ENCODE measurements at regions not wholly inside any gene's neighbourhood (a gene's known extent, or its start where the extent isn't known, plus 50 kb on each side); places are given as distances from the start of the nearest gene placed in this dataset.
"Not testable (repeated sequence)": the region's sequence is repeated elsewhere in the genome, so short reads cannot be mapped to it uniquely, and the experiment has no call there.

DNA sequence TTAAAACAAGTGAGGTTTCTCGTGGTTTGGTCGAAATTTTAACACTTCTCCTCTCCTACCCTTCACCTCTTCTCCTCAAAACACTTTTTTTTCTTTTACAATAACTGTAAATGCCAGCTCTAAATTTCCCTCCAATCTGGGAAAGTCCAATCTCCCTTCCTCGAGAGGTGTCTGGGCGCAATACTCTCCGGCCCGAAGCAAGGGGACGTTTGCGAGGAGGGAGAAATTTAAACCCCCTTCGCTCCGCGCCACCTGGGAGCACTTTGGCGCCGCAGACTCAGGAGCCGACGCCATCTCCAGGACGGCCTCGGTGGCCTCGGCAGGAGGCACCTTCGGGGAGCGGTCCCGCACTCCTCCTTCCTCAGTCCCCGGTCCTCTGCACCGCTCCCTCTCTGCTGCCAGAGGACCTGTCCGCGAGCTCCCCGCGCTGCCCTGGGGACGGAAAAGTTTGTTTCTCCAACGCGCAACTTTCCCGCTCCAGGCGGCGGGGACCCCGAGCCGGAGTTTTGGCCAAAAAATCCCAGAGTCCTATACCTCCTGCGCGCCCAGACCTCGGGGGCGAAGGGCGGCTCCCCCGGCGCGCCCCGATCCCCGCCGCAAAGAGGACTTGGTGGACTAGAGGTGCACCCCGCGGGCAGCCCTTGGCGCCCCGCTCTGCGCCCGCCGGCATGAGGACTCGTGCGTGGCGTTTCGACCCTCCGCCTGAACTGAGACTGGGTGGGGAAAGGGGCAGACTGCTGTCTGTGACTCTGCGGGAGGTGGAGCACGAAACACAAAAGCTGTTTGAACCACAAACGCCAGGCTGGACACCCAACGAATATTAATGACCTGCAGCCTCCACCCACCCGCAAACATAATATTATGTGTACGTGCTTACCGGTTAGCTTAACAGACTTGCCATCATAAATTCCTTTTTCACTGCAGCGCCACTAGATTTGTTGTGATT, 95.2 kb upstream of the HMGA2 start:
- DNase-seq (ENCODE audit: low spot score) = peak; percentile 3

DNA sequence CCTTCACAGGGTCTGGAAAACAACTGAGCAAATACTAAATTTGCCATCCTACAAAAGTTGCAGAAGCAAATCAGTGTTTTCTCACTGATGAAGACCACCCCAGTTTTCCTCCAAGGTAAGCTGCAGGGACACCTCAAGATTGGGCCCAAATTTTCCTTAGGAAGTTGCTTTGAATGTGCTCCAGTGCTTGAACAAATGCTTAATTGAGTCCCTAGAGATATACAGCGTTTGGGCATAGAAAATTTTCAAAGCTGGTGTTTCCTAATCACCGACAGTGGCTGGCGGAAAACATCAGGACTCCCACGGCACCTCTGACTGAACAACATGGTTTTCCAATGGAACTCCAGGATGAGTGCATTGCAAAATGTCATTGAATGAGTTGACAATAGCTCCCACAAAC, 92.5 kb upstream of the HMGA2 start:
- DNase-seq (ENCODE audit: low spot score) = no peak

GRCh38 chr12:65733643-65734042, 90.6 kb upstream of the HMGA2 start:
- DNase-seq (ENCODE audit: low spot score) = not testable (repeated sequence)

- no peak for DNase-seq (ENCODE audit: low spot score)
Observed at GRCh38 chr12:65734226-65734625, 90.1 kb upstream of the HMGA2 start.

GRCh38 chr12:65739606-65740005, 84.7 kb upstream of the HMGA2 start:
- no peak for DNase-seq (ENCODE audit: low spot score)

DNA sequence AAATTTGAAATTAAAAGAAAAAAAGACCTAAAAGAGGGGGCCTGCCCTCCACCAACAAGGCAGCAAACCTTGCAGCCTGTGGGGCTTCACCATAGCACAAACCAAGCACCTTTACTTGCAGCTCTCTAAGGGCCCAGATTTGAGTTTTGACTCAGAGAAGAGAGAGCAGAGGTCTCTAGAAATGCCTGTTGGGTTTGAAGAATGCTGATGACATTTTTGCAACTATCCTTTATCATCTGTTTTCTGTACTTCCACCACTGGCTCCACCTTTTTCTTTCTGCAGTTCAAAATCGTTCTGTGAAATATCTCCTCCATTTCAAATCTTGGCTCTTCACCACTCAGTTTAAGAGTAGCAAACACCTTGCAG, 83.8 kb upstream of the HMGA2 start:
- no peak for DNase-seq (ENCODE audit: low spot score)

- DNase-seq (ENCODE audit: low spot score) = no peak
Observed at GRCh38 chr12:65740873-65741600, 83.2 kb upstream of the HMGA2 start.

DNA sequence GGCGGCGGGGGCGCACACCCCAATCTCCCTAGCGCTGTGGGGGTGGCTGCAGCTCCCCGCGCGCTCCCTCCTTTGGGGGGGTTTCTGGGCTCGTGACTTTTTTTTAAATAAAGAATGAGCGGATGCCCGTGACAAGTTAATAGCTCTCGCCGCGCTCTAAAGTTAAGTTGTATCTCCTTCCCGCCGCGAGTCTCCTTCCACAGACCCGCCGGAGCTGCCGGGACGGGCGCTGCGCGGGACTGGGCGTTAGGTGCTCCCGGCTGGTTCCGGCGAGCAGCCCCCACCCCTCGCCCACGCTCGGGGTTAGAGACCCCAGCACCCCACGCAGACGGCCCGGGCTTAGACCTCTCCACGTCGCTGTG, 82.6 kb upstream of the HMGA2 start:
- no peak for DNase-seq (ENCODE audit: low spot score)

DNA sequence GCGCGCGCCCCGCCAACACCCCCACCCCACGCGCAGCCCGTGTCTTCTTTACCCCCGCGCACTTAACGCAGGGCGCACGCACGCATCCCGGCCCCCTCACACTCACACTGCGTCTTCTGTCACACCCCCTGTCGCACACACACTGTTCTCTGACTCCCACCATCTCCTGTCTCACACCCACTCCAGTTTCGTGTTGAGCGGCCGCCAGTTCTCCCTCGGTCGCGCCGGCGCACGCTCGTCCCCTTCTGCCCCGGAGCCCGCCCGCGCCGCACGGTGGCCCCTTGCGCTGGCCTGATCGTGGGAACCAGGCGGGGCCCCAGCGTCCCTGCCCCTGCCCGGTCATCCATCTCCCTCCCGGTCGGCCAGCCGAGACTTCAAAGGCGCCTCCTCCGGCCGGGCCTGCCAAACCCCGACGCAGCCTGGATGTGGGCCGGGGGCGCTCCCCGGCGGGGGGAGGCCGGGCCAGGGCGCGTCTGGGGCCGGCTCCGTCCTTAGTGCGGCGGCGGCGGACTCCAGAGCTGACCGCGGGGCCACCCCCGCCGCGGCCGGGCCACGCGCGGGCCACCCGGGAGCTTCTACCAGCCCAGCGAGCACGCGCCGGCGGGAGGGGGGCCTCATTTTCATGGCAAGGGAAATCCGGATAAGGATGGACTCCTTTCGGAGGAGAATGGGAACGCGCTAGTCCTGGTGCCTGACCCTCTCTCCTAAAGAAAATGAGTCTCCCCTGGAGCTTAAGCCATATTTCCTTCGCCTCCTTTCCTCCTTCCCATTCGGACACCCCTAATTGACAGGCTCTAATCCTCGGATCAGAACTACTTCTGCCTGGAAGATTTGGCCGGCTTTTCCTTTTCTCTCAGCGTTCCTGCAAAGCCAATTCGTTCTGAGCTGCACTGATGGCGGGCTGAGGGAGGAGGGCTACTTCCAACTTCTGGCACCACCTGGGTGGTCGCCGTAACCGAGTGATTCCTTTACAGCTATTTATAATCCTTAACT, 82.0 kb upstream of the HMGA2 start:
- no peak for DNase-seq (ENCODE audit: low spot score)

- DNase-seq (ENCODE audit: low spot score) = not testable (repeated sequence)
Observed at GRCh38 chr12:65744236-65744840, 79.9 kb upstream of the HMGA2 start.

DNA sequence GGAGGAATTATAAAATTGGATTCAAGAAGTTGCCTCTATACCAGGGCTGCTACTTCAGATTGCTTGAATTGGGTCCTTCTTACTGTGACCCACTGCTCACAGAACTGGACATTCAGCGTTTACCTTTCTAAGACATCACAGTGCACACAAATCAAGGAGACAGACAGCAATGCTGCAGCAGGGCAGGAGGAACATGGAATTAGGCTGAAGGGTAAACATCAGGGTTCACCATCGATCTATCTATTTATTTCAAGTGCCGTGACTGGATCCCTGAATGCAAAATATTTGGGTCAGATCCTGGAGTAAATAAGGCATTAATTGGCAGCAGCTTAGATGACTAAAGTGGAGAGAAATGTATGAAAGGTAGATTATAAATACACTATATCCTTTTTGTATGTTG, 76.9 kb upstream of the HMGA2 start:
- no peak for DNase-seq (ENCODE audit: low spot score)

DNA sequence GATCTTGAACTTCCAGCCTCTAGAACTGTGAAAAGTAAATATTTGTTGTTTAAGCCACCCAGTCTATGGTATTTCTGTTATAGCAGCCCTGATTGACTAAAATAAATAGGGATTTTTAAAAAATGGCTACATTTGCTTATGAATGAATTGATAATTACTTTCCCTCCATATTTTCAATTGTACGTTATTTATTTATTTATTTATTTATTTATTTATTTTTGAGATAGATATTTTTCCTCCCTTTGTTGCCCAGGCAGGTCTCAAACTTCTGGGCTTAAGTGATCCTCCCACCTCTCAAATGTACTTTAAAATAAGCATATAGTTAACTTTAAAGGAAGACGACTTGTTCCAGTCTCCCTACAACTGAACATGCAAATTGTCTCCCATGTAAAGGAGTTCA, 76.0 kb upstream of the HMGA2 start:
- no peak for DNase-seq (ENCODE audit: low spot score)

DNA sequence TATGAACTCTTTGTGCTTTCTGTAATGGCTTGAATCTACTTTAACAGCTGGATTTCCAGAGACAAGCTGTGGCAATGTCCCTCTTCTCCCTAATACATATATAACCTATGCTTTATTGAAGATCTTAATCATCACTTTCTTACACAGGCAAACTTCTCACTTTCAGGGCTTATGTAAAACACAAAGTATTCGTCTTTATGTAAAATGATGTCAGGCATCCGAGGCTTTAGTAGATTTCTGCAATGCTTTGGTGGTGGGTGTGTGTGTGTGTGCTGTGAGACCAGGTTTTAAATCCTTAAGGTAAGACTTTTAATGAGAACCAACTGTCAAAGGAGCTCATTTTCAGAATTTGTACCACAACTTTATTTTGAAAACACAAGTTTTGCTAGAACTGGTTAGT, 70.0 kb upstream of the HMGA2 start:
- no peak for DNase-seq (ENCODE audit: low spot score)

DNA sequence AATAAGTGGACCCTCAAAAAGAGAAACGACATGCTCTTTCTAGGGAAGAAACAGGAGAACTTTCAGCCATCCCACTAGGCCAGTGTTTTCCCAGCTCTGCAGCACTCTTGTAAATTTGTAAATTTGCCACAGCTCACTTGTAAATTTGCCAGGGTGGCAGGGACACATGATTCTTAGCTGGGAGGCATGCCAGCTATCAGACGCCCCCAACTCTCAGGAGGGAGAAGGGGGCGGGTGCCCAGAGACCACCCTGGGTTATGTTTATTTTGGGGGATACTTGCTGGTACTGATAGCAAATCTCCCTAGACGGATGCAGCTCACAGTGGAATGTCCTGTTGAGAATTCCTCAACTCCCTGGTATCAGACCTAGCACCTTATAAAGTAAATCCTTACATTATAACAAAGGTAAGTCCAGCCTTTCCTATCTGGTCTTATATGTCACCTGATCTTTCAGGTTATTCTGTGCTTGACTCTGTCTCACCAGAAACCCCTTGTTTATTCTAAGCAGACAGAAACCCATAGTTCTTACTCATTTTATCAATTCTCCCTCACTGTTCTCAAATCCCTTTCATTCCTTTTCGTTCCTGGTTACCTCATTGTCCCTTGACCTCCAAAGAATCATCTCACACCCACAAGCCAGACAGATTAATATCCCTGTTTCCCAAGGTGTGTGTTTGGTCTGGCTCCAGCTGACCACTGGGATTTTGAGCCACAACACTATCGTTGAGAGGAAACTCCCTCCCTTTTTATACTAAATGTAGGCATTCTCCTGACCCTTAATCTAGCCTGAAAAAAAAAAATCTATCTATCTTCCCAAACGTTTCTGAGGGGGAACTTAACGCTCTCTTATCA, 69.3 kb upstream of the HMGA2 start:
- DNase-seq (ENCODE audit: low spot score) = no peak

DNA sequence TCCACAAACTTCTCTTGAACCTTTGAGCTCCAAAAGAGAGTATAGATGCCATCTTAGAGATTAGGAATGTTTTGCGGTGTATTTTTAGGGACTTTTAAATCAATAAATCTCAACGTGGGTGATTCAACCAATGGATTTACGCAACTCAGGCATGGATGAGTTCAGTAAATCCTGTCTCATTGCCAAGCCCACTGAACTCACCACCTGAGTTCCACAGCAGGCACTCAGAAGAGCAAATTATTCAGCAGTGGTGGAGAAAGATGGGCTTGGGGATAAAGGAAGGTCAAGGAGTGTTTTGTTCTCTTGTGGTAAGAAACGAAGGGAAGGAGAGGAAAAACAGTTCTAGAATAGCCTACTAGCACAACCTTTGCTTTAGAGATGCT, 68.7 kb upstream of the HMGA2 start:
- DNase-seq (ENCODE audit: low spot score) = no peak

- DNase-seq (ENCODE audit: low spot score) = no peak
Observed at GRCh38 chr12:65756267-65756666, 68.0 kb upstream of the HMGA2 start.

DNA sequence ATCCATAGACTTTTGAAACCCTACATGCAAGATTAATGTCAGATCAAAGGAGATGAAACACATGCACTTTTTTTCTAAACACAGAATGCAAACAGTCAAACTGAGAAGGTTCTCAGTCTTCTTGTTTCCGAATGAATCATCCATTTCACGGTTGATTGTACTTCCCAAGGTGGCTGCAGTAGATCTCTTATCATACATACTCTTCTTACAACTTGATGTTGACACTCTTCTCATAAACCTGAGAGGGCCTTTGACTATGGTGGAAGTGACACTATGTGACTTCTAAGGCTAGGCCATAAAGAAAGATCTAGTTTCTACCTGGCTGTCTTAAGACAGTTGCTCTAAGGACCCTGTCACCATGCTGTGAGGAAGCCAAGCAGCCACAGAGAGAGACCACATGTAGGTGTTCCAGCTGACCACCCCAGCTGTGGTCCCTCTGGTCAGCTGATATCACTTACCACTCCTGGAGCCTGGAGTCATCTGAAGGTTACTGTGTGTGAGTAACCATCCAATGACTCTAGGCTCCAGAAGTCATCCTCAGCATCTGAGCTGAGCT, 67.2 kb upstream of the HMGA2 start:
- no peak for DNase-seq (ENCODE audit: low spot score)

- no peak for DNase-seq (ENCODE audit: low spot score)
Observed at GRCh38 chr12:65758401-65758800, 65.9 kb upstream of the HMGA2 start.

GRCh38 chr12:65759735-65760134, 64.5 kb upstream of the HMGA2 start:
- no peak for DNase-seq (ENCODE audit: low spot score)

GRCh38 chr12:65761301-65761700, 63.0 kb upstream of the HMGA2 start:
- DNase-seq (ENCODE audit: low spot score) = no peak

Measured in A172 (cell line).